ENCODE measurements at regions not wholly inside any gene's neighbourhood (a gene's known extent, or its start where the extent isn't known, plus 50 kb on each side); places are given as distances from the start of the nearest gene placed in this dataset.
A peak's percentile ranks its signal among the peaks of the same experiment; 100 is the strongest.

DNA sequence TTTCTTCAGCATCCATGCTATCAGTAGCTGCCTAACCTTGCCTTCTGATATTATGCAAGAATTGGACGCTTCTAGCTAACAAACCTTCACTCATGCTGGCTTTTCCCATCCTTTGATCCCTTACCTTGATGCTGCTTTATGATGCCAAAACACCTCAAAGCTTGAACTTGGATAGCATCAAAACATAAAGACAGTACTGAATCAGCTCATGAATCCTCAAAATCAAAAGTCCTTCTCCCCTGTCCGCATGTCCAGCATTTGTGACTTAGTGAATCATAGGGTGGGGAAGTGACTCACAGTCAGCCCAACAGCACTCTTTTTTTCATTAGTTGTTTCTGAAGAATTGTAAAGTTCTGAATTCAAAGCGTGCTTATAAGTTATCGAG, 89.5 kb upstream of the PIK3CG start:
- TF ChIP-seq, protein P1, sequence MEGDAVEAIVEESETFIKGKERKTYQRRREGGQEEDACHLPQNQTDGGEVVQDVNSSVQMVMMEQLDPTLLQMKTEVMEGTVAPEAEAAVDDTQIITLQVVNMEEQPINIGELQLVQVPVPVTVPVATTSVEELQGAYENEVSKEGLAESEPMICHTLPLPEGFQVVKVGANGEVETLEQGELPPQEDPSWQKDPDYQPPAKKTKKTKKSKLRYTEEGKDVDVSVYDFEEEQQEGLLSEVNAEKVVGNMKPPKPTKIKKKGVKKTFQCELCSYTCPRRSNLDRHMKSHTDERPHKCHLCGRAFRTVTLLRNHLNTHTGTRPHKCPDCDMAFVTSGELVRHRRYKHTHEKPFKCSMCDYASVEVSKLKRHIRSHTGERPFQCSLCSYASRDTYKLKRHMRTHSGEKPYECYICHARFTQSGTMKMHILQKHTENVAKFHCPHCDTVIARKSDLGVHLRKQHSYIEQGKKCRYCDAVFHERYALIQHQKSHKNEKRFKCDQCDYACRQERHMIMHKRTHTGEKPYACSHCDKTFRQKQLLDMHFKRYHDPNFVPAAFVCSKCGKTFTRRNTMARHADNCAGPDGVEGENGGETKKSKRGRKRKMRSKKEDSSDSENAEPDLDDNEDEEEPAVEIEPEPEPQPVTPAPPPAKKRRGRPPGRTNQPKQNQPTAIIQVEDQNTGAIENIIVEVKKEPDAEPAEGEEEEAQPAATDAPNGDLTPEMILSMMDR (conservative IDR thresholded peaks at IDR 0.05; ENCODE audit: control insufficient read depth, insufficient read depth, low read depth, low read length): no peak
- H3K4me3 ChIP-seq (ENCODE audit: control insufficient read depth, low read depth, low read length): no peak overlapping the region
- DNase-seq (ENCODE audit: low read depth): peak; percentile 87

DNA sequence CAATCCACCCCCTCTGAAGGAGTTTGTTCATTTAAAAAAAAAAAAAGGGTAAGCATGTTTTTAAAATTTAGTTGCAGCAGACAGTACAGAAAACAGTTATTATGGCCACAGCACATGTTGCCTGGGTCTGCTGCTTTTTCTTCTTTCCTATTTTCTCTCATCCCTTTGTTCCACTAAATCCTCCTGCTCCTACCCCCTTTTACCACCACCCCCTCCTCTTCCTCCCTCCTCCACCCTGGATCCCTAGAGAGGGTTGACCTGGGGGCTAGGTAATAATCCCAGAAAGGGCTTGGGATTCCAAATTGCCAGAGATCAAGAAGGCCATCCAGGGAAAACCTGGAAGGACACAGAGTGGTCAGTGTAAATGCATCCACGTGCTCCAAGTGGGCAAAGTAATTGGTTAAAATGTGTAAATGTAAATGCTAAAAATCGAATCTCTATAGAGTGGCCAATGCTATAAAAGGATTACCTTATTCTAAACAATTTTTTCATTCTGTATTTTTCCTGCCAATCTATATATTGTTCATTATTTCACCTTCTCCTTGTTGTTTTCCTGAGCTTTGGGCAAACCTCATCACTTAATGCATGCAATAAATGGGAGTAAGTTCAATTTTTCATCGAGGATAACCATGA, 89.0 kb upstream of the PIK3CG start:
- no peak overlapping the region for H3K4me3 ChIP-seq (ENCODE audit: control insufficient read depth, low read depth, low read length)
- TF ChIP-seq, protein P1 (conservative IDR thresholded peaks at IDR 0.05; ENCODE audit: control insufficient read depth, insufficient read depth, low read depth, low read length): no peak
- no peak for DNase-seq (ENCODE audit: low read depth)

DNA sequence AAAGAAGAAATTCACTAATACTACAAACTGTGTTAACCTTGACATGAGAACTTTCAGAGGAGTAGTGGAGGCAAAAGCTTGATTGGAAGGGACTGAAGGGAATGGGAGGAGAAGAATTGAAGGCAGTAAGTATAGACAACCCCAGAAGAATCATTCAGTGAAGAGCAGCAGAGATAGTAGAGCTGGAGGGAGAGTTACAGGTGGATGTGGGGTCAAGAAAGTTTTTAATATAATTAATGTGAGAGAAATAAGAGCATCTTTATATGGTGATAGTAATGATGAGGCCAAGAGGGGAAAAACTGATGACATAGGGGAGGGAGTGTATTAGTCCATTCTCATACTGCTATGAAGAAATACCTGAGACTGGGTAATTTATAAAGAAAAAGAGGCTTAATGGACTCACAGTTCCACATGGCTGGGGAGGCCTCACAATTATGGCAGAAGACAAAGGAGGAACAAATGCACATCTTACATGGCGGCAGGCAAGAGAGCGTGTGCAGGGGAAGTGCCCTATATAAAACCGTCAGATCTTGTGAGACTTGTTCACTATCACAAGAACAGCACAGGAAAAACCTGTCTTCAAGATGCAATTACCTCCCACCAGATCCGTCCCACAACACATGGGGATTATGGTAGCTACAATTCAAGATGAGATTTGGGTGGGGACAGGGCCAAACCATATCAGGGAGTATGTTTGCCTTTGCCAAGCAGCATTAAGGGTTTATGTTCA, 88.3 kb upstream of the PIK3CG start:
- no peak for DNase-seq (ENCODE audit: low read depth)
- TF ChIP-seq, protein P1 (conservative IDR thresholded peaks at IDR 0.05; ENCODE audit: control insufficient read depth, insufficient read depth, low read depth, low read length): no peak
- H3K4me3 ChIP-seq (ENCODE audit: control insufficient read depth, low read depth, low read length): no peak overlapping the region

DNA sequence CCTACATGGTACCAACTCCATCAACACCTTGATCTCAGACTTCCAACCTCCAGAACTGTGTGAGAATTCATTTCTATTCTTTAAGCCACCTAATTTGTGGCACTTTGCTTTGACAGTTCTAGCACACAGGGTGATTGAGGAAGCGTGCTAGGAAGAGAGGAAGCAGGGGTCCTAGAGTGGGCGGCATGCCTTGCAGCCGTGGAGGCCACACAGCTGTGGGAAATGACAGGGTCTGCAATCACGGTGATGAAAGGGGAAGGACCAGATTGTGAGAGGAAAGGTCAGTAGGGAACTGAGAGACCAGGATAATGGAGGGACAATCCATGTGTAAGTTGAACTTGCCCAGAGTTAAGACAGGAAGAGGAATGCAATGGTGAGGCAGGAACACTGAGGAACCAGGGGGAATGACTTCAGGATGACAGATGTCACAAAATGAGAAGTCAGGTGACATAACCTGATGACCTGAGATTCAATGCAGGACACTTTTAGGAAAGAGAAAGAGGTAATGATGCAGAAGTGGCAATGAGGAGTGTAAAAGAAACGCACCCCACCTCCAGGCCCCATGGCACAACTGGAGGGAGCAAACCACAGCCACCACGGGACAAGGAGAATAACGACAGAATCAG, 87.3 kb upstream of the PIK3CG start:
- TF ChIP-seq, protein P1 (conservative IDR thresholded peaks at IDR 0.05; ENCODE audit: control insufficient read depth, insufficient read depth, low read depth, low read length): no peak
- no peak overlapping the region for H3K4me3 ChIP-seq (ENCODE audit: control insufficient read depth, low read depth, low read length)
- no peak for DNase-seq (ENCODE audit: low read depth)

DNA sequence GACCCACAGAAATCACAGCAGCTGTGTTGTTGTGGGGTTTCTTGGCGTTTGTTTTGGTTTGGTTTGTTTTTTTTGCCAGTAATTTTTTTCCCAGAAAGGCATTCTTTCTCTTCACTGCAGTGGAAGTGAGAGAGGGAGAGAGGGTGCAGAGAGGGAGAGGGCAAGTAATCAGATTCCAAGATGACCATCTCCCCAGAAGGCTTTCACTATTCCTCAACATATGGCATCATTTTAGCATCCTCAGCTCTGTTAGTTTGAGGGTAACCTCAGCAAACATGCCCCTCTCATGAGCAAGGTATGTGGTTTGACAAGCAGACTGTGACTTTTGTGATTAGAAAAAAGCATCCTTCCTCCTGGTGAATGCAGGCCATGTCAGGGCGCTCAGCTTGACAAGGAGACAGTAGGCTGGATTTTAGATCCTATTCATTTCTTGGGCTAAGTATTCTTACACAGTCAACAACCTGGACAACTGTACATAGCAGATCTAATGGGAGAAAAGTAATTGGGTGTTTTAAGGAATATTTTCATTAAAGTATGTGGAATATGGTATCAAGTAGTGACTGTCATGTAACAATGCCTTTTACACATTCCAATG, 86.3 kb upstream of the PIK3CG start:
- DNase-seq (ENCODE audit: low read depth): no peak
- TF ChIP-seq, protein P1 (conservative IDR thresholded peaks at IDR 0.05; ENCODE audit: control insufficient read depth, insufficient read depth, low read depth, low read length): no peak
- H3K4me3 ChIP-seq (ENCODE audit: control insufficient read depth, low read depth, low read length): no peak overlapping the region

DNA sequence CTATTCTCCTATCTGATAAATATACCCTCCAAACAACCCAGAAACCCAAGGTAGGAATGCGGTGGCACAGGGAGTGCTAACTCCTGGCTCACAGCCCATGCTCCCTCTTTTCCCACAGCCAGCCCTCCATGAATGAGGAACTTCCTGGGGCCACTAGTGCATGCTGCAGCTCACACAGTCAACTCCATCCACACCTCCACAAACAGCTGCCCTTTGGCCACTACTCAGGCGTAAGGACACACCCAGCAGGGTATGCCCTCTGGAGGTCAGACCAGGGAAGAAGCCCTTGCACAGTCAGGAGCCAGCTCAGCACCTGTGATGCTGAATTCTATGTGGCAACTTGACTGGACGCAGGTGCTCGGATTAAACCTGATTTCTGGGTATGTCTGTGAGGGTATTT, 85.2 kb upstream of the PIK3CG start:
- DNase-seq (ENCODE audit: low read depth): no peak
- TF ChIP-seq, protein P1 (conservative IDR thresholded peaks at IDR 0.05; ENCODE audit: control insufficient read depth, insufficient read depth, low read depth, low read length): no peak
- no peak overlapping the region for H3K4me3 ChIP-seq (ENCODE audit: control insufficient read depth, low read depth, low read length)
